ENCODE measurements at regions not wholly inside any gene's neighbourhood (a gene's known extent, or its start where the extent isn't known, plus 50 kb on each side); places are given as distances from the start of the nearest gene placed in this dataset.
A peak's percentile ranks its signal among the peaks of the same experiment; 100 is the strongest.

DNA sequence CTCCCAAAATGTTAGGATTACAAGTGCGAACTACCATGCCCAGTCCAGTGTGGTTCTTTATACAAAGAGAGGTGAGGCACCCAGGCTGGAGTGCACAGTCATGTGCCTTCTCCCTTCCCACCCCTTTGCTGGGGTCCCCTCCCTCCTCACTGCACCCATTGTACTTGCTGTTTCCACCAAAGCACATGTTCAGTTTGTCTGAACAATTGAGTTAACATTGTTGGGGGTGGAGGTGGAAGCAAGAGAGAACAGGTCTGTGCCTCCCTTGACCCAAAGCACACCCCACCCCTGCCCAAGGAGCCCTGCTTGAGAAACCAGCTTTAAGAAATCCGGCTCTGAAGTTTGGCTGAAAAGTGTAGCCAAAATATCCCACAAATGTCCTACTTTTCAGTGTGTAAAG is 142.3 kb upstream of the CDH5 start:
- DNase-seq (no peak), ATAC-seq (no peak)
- intact Hi-C loops (cut with DNase I): no loop called here

DNA sequence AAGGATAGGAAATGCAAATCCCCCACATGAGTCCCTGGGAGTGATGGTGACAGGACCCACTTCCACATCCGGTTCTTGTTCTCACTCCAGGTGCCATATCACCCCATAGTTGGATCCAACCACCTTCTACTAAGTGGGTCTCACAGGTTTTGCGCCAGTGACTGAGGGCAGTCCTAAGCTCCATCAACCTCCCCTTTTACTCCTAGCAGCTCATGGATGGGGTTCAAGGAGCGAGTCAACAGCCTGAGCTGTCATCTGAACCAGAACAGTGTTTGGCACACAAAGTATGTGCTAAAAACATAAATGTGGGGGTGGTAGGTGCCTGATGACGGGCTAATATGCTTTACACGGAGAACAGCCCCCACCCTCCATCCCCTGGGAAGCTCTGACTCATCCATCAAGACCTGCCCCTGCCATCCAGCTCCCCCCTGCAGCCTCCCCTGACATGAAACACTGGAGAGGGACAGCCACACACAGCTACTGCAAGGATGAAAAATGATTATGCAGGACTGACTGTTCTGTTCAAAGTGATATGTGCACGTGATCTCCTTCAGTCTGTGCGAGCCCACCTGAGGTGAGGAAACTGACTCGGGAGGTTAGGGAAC is 143.2 kb upstream of the CDH5 start:
- DNase-seq (peak; percentile 41), ATAC-seq (peak; percentile 75 to 79)
- intact Hi-C loops (cut with DNase I): no loop called here

DNA sequence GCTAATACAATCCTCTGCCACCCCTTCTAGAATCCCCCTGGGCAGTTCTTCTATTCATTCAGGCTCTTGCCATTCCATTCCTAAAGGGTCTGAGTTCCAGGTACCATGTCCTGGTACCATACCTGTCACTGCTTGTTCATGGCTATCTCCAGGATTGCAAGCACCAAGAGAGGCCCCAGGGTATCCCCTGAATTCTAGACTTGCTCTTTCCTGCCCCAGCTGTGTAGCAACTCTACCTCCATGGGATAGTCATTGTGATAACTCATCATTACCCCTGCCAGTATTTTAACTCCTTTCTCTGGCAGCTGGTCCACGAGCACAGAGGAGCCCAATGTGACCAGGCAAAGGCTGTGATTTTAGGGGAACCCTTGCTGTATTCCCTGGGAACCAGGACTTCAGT is 143.7 kb upstream of the CDH5 start:
- ATAC-seq (no peak), DNase-seq (no peak)
- intact Hi-C loops (cut with DNase I): no loop called here

- ATAC-seq (no peak), DNase-seq (no peak)
- intact Hi-C loops (cut with DNase I): no loop called here
Observed at GRCh38 chr16:66220702-66221101, 145.8 kb upstream of the CDH5 start.

DNA sequence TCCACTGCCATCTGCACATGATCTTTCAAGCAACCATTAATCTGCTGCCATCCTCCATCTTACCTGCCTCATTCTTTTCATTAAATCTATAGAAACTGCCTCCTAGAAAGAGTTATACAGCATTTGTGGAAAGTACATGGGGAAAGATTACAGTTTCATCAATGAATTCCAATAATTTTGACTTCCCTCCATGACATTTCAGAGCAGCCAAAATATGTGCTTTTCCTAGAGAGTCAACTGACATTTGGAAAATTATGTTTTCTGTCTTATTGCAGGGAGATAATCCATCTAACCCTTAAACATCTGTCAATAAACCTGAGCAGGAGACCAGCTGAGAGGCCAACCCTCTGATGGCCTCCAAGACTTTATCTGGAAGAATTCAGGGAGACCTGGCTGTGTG is 147.0 kb upstream of the CDH5 start:
- ATAC-seq (no peak), DNase-seq (no peak)
- intact Hi-C loops (cut with DNase I): no loop called here

GRCh38 chr16:66212428-66212827 is 154.1 kb upstream of the CDH5 start:
- intact Hi-C loops (cut with DNase I): no loop called here
- DNase-seq: no peak
- no peak for ATAC-seq

DNA sequence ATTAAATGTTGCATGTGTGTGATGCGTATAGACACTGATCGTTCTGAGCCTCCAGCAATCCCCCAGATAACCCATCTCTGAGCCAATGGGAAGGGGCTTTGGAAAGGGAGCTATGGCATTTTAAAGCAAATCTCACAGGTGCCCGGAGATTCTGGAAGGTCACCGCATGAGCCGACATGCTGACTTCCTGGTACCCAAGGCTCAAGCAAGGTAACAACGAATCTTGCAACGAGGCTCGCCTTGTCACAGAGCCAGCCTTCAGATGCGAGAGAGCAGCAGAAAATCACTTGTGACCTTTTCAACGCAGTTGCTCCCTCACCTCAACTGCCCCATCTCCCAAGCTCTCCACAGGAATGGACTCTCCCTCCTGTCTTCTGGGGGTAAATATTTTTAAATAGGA is 154.8 kb upstream of the CDH5 start:
- intact Hi-C loops (cut with DNase I): no loop called here
- no peak for ATAC-seq
- no peak for DNase-seq

- intact Hi-C loops (cut with DNase I): no loop called here
- ATAC-seq (no peak), DNase-seq (no peak)
Observed at GRCh38 chr16:66207883-66208265, 158.6 kb upstream of the CDH5 start.

DNA sequence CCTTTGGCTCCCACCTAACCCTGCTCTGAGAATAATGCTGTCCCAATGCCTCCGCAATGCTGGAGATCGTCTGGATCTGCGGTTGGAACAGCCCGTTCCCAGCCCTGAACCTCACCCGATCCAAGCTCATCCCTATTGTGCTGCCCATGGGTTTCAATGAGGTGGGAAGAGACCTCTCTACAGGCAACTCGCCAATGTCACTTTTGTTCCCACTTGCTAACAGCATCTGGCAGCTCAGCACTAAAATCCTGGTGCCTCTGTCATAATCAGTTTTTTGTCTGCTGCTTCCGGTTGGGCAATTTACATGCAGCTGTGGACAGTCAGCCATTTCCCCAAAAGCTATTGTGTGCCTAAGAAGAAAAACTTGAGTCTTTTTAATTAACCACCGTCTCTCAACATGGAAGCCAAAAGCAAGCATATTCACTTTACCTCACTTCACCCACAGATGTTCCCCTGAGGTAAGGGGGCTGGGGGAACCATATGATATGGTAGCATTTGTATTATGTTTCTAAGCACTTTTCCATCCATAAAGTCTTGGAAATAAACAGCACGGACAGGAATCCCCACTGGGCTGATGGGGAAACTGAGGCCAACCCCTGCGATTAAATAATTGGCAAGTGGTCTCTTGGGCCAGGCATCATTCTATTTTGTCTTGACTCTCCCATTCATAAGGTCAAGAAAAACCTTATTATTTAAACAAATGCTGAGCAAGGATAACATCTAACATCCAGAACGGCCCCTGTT is 159.2 kb upstream of the CDH5 start:
- peak in 1 of 2 donors; percentile 41 for ATAC-seq
- intact Hi-C loops (cut with DNase I): no loop called here
- peak; percentile 23 for DNase-seq

GRCh38 chr16:66206363-66206762 is 160.1 kb upstream of the CDH5 start:
- intact Hi-C loops (cut with DNase I): no loop called here
- ATAC-seq (no peak), DNase-seq (no peak)

DNA sequence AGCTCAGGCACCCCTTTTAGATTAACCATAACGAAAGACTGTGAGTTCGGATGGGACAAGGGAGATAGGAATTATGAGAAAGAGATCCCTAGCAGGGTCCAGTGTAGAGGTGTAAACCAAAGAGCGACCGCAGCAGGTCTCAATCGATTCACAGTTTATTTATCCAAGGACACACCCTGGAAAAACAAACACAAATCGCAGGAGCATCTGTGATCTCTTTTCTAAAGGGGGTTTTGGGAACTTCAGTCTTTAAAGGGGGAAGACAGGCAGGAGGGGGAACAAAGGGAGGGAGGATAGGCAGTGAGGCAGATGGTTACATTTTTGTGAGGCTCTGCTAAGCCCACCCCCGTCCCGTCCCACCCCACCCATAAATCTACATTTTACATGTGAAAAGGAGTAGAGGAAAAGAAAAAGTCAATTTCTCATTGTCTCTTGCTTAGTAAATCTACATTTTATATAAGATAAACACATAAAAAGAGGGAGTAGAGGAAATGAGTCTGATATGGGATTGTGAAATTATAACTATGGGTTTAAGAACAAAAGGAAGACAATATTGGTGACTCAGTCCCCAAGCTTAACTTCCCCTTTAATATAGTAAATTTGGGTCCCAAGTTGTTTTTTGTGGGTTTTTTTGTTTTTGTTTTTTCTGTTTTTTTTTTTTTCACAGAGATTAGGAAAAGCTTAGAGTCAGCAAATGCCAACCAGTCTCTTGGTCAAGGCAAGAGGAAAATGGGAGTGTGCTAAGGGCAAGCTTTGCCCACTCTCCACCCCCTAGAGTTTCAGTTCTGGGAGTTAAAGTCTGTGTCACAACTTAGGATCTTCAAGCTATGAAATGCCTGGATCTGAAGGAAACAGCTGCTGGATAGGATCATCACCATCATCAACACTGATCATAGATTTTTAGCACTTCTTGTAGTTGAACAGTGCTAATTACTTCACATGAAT is 160.9 kb upstream of the CDH5 start:
- DNase-seq: no peak
- intact Hi-C loops (cut with DNase I): no loop called here
- peak; percentile 53 to 66 for ATAC-seq

GRCh38 chr16:66204756-66205155 is 161.7 kb upstream of the CDH5 start:
- intact Hi-C loops (cut with DNase I): no loop called here
- peak in 1 of 2 donors; percentile 34 for ATAC-seq
- no peak for DNase-seq

DNA sequence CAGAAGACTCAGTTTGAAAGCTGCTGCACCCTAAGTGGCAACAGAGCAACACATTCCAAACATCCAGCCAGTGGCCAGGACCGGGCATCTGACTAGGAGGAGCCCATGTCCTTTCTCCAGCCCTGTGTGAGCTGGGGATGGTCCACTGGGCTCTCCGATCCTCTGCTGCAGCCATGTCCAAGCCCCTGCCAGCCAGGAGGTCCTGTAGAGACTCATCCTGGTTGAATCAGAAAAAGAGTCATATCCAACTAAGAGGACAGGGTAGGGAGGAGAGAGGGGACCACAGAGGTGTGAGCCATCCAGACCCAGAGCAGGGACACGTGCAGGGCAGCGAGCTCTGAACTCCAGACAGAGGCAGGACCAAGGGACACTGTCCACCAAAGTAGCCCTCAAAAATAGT is 163.0 kb upstream of the CDH5 start:
- intact Hi-C loops (cut with DNase I): no loop called here
- no peak for ATAC-seq

GRCh38 chr16:66199189-66199588 is 167.3 kb upstream of the CDH5 start:
- ATAC-seq (peak in 1 of 2 donors; percentile 34), DNase-seq (no peak)
- intact Hi-C loops (cut with DNase I): no loop called here

More for the DNA sequence above, 163.0 kb upstream of the CDH5 start:
- no peak for DNase-seq

- ATAC-seq: no peak
- intact Hi-C loops (cut with DNase I): no loop called here
- no peak for DNase-seq
Observed at GRCh38 chr16:66198641-66199040, 167.8 kb upstream of the CDH5 start.

DNA sequence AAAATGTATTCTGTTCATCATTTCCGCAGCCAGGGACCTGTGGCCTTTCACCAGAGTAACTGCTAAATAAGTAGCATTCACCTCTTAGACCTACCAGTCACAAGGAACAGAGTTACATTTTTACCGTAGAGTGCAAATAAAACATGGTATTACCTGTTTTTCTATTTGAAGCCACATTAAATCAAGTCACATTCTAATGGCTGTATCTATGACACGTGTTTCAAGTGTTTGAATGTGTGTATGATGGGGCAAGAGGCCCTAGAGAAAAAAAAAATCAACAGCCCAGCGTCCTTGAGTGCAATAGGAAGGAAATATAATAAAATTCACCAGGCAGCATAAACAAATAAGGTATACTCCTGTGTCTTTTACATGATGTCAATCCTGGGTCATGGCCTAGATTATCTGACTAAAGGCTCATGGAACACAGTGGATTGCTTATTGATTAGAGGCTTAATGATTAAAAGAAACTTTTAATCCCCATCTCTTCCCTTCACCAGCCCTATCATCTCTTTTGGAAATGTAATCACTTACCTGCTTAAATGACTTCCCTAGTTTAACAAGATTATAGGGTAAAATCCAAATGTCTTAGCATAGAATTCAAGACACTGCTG is 168.7 kb upstream of the CDH5 start:
- no peak for DNase-seq
- no peak for ATAC-seq
- intact Hi-C loops (cut with DNase I): no loop called here

DNA sequence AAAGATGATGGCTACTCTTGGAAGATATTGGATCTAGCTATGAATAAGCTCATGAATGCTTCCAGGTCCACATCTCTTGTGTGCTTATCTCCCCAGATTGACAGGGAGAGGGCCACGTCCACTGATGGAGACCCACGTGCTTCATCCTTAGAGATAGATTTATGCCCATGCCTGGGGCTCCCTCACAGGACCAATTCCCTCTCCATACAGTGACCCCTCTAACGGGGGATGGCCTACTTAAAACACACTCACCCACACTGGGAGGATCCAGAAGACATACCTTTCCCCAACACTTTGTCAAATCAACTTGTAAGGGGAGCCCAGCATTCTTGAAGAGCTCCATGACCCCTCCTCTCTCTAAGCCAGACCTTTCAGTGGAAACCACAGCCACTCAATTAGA is 169.7 kb upstream of the CDH5 start:
- intact Hi-C loops (cut with DNase I): no loop called here
- no peak for DNase-seq

GRCh38 chr16:66194866-66195265 is 171.6 kb upstream of the CDH5 start:
- intact Hi-C loops (cut with DNase I): no loop called here
- no peak for ATAC-seq
- no peak for DNase-seq

More for the DNA sequence above, 169.7 kb upstream of the CDH5 start:
- no peak for ATAC-seq

DNA sequence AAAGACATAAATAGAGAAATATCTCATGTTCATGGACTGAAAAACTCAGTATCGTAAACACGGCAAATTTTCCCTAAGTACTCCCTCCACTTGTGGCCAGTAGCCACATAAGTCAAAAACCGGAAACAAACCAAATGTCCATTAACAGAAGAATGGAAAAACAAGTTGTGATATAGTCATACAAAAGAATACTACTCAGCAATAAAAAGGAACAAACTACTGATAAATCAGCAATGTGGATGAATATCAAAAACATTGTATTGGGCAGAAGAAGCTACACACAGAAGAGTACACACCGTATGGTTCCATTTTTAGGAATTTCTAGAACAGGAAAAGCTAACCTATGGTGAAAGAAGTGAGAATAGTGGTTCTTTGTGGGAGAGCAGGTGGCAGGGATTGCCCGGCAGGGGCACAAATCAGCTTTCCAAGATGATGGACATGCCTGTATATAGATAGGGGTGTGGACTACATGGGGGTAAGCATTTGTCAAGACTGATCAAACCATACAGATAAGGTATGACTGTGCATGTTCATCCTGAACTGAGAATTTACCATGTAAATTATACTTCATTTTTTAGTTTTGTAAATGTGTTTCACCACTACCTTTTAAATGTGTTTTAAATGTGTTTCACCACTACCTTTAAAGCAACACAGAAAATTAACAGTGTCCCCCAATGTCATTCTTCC is 172.8 kb upstream of the CDH5 start:
- intact Hi-C loops (cut with DNase I): no loop called here
- ATAC-seq: no peak
- no peak for DNase-seq
